Hepatocyte (in vitro differentiated cells): ENCODE measurements at regions not wholly inside any gene's neighbourhood (a gene's known extent, or its start where the extent isn't known, plus 50 kb on each side); places are given as distances from the start of the nearest gene placed in this dataset.
"Not testable (repeated sequence)": the region's sequence is repeated elsewhere in the genome, so short reads cannot be mapped to it uniquely, and the experiment has no call there.

Experiments used
- DNase-seq: peaks from one replicate; pipeline ENCODE4 v3.0.0-alpha.2; 2016; ENCODE audit warnings: low spot score
- H2AFZ ChIP-seq: fragments of 200-600 bp; sonication (generic); 2 replicates; pipeline ENCODE4 v1.6.0; 2016; ENCODE audit warnings: antibody characterized with exemption, mild to moderate bottlenecking
- H3K27ac ChIP-seq: fragments of 200-600 bp; sonication (generic); 2 replicates; pipeline ENCODE4 v1.5.1; 2016; ENCODE audit warnings: mild to moderate bottlenecking
- H3K27me3 ChIP-seq: fragments of 200-600 bp; sonication (generic); 2 replicates; pipeline ENCODE4 v1.6.1; 2016
- H3K36me3 ChIP-seq: fragments of 200-600 bp; sonication (generic); replicated peaks from 2 replicates; pipeline ENCODE4 v1.5.1; 2016; ENCODE audit warnings: low read depth; ENCODE audit not compliant: insufficient read depth
- H3K4me1 ChIP-seq: fragments of 200-600 bp; sonication (generic); 2 replicates; pipeline ENCODE4 v1.5.1; 2016; ENCODE audit warnings: mild to moderate bottlenecking, moderate library complexity; ENCODE audit not compliant: insufficient read depth
- H3K4me2 ChIP-seq: fragments of 200-600 bp; sonication (generic); 2 replicates; pipeline ENCODE4 v1.6.0; 2016
- H3K4me3 ChIP-seq: fragments of 200-600 bp; sonication (generic); 2 replicates; pipeline ENCODE4 v1.5.1; 2016; ENCODE audit warnings: mild to moderate bottlenecking
- H3K79me2 ChIP-seq: fragments of 200-600 bp; sonication (generic); 2 replicates; pipeline ENCODE4 v1.6.0; 2017; ENCODE audit warnings: mild to moderate bottlenecking
- H3K9me2 ChIP-seq: fragments of 200-600 bp; sonication (generic); replicated peaks from 2 replicates; pipeline ENCODE4 v1.6.0; 2017; ENCODE audit warnings: mild to moderate bottlenecking; ENCODE audit not compliant: insufficient read depth
- H3K9me3 ChIP-seq: fragments of 200-600 bp; sonication (generic); 2 replicates; pipeline ENCODE4 v1.5.1; 2016; ENCODE audit warnings: low read depth, mild to moderate bottlenecking
- H4K20me1 ChIP-seq: fragments of 200-600 bp; sonication (generic); 2 replicates; pipeline ENCODE4 v1.6.0; 2016; ENCODE audit warnings: mild to moderate bottlenecking; ENCODE audit not compliant: insufficient read depth, poor library complexity, severe bottlenecking
- EZH2 ChIP-seq: fragments of 200-600 bp; sonication (generic); IDR thresholded peaks from 2 replicates; pipeline ENCODE4 v1.6.1; 2016; ENCODE audit warnings: antibody characterized with exemption, mild to moderate bottlenecking, borderline replicate concordance
- EZH2phosphoT487 ChIP-seq: fragments of 200-600 bp; sonication (generic); IDR thresholded peaks from one replicate; pipeline ENCODE4 v1.6.1; 2018; ENCODE audit warnings: antibody characterized with exemption, mild to moderate bottlenecking, low read depth, moderate library complexity; ENCODE audit not compliant: unreplicated experiment, severe bottlenecking
- WGBS: methylation state at CpG from one replicate; pipeline ENCODE4 v1.1.6; 2016; ENCODE audit warnings: low lambda C conversion rate; ENCODE audit errors: missing lambda C conversion rate; 5-methylcytosine and 5-hydroxymethylcytosine counted together
- TF ChIP-seq, protein P1 (sequence below): fragments of 200-600 bp; sonication (generic); IDR thresholded peaks from 2 replicates; pipeline ENCODE4 v1.5.1; 2016; ENCODE audit warnings: antibody characterized with exemption, mild to moderate bottlenecking; ENCODE audit not compliant: poor library complexity

DNA sequence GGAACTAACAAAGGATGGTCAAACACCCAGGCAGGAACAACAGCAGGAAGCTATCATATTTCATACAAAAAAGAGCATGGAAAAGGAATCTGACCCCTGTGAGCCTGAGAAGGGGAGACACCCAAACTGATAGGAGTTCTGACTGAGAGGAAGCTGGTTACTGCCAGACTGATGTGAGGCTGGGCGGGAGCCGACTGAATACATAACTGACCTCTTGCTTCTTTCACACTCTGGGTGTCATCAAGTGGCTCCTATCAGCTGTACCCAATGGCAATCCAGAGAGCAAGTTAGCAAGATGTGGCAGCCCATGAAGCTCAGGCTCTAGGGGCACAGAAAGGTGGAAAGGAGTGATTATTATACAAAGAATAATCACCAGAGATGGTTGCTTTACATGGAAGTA lies 795.1 kb upstream of the HS3ST5 start:
- TF ChIP-seq EZH2 (no peak), EZH2phosphoT487 (no peak)
- TF ChIP-seq, protein P1, sequence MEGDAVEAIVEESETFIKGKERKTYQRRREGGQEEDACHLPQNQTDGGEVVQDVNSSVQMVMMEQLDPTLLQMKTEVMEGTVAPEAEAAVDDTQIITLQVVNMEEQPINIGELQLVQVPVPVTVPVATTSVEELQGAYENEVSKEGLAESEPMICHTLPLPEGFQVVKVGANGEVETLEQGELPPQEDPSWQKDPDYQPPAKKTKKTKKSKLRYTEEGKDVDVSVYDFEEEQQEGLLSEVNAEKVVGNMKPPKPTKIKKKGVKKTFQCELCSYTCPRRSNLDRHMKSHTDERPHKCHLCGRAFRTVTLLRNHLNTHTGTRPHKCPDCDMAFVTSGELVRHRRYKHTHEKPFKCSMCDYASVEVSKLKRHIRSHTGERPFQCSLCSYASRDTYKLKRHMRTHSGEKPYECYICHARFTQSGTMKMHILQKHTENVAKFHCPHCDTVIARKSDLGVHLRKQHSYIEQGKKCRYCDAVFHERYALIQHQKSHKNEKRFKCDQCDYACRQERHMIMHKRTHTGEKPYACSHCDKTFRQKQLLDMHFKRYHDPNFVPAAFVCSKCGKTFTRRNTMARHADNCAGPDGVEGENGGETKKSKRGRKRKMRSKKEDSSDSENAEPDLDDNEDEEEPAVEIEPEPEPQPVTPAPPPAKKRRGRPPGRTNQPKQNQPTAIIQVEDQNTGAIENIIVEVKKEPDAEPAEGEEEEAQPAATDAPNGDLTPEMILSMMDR, result no peak
- Histone ChIP-seq H3K9me3 (no peaks in the 10 kb centered on the region), H3K27ac (no peak overlapping the region), H3K9me2 (no peaks in the 10 kb centered on the region), H3K4me1 (no peaks in the 10 kb centered on the region), H3K4me2 (no peak overlapping the region), H3K4me3 (no peak overlapping the region), H4K20me1 (no peaks in the 10 kb centered on the region), H3K79me2 (no peaks in the 10 kb centered on the region), H3K27me3 (no peaks in the 10 kb centered on the region), H3K36me3 (no peaks in the 10 kb centered on the region), H2AFZ (no peak overlapping the region)
- no peak for DNase-seq
- WGBS, result 71% methylated on average over 2 of the region's 2 CpGs

DNA sequence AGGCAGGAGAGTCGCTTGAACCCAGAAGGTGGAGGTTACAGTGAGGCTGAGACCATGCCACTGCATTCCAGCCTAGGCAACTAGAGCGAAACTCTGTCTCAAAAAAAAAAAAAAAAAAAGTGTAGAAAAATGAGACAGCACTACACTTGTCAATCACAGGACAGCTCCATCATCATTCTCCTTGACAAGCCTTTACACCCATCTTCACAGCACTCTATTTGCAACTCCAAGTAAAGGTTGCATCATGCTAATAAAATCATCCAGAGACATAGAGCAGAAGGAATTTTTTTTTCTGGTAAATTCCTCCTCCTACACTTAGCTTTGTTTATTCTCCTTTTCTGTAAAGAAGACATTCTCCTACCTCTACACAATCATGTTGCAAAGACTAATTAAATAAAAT lies 791.0 kb upstream of the HS3ST5 start:
- no peak overlapping the region for H3K4me2 ChIP-seq
- TF ChIP-seq, protein P1, result no peak
- no peak for TF ChIP-seq EZH2phosphoT487
- no peaks in the 10 kb centered on the region for H3K9me3 ChIP-seq

DNA sequence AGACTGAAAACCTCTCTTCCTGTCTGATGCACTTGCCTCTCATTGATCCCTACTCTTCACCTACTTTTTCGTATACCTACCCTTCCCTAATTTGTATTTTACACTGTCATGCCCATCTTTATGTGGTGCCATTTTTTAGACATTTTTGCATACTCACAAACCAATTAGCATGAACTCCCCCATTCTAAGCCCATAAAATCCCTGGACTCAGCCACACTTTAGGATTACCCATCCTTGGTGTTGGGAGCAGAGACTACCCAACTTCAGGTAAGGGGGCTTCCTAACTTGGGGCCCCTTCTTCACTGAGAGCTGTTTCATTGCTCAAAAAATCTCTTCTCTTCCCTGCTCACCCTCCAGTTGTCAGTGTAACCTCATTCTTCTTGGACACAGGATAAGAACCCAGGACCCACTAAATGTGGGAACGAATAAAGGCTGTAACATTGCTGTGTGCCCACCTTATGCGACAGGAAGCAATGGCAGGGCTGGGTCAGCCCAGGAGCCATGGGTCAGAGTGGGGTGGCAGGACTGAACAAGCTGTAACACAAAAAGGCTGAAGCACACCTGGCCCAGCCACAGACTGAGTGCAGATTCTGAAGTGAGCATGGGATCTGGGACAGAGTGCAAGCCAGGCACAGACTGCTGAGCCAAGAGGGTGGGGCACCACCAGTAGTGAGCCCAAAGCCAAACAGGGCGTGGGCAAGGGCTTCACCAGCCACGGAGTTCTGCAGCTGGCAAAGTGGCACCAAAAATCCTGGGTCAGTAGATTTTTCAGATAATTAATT lies 789.1 kb upstream of the HS3ST5 start:
- Histone ChIP-seq H3K9me3 (no peaks in the 10 kb centered on the region), H3K4me2 (no peak overlapping the region), H3K27ac (no peak overlapping the region), H3K4me1 (no peaks in the 10 kb centered on the region), H3K36me3 (no peaks in the 10 kb centered on the region), H3K27me3 (no peaks in the 10 kb centered on the region), H2AFZ (no peak overlapping the region), H3K79me2 (no peaks in the 10 kb centered on the region), H3K9me2 (no peaks in the 10 kb centered on the region), H4K20me1 (no peaks in the 10 kb centered on the region), H3K4me3 (no peak overlapping the region)
- DNase-seq, result no peak
- TF ChIP-seq EZH2 (no peak), EZH2phosphoT487 (no peak)
- TF ChIP-seq, protein P1, result no peak
- 84% methylated on average over 5 of the region's 5 CpGs for WGBS

More for the DNA sequence above, 791.0 kb upstream of the HS3ST5 start:
- Histone ChIP-seq H3K27ac (no peak overlapping the region), H3K4me3 (no peak overlapping the region), H3K4me1 (no peaks in the 10 kb centered on the region), H3K79me2 (no peaks in the 10 kb centered on the region), H3K9me2 (no peaks in the 10 kb centered on the region), H3K27me3 (no peaks in the 10 kb centered on the region), H3K36me3 (no peaks in the 10 kb centered on the region), H2AFZ (no peak overlapping the region), H4K20me1 (no peaks in the 10 kb centered on the region)
- no peak for DNase-seq
- WGBS, result 81% methylated on average over 2 of the region's 2 CpGs

DNA sequence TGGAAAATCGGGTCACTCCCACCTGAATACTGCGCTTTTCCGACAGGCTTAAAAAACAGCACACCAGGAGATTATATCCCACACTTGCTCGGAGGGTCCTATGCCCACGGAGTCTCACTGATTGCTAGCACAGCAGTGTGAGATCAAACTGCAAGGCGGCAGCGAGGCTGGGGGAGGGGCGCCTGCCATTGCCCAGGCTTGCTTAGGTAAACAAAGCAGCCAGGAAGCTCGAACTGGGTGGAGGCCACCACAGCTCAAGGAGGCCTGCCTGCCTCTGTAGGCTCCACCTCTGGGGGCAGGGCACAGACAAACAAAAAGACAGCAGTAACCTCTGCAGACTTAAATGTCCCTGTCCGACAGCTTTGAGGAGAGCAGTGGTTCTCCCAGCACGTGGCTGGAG lies 778.7 kb upstream of the HS3ST5 start:
- not testable (repeated sequence) for H3K27me3 ChIP-seq, H3K4me1 ChIP-seq, DNase-seq, H3K36me3 ChIP-seq, H2AFZ ChIP-seq, H3K27ac ChIP-seq, H4K20me1 ChIP-seq, H3K9me3 ChIP-seq, H3K79me2 ChIP-seq, H3K4me3 ChIP-seq, H3K9me2 ChIP-seq, H3K4me2 ChIP-seq
- WGBS, result 89% methylated on average over 11 of the region's 11 CpGs
